ENCODE measurements at regions not wholly inside any gene's neighbourhood (a gene's known extent, or its start where the extent isn't known, plus 50 kb on each side); places are given as distances from the start of the nearest gene placed in this dataset.

DNA sequence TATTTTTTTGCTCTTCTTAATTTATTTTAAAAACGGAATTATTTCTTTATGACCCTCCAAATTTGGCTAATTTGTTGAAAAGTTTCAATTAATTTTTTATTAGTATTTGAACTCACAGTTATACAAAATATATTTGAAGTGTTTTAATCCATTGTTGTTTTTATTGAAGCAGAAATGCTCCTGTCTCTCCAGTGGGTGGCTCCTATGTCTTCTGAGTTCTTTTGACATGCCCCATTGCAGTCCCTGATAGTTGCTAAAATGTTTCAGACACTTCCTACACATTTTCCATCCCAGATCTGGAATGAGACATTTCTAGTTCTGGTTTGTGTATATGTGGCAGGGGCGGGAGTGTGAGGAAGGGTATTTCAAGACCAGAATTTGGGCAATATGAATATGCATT, 579.4 kb upstream of the PRR20A start:
- TF ChIP-seq, protein P1, sequence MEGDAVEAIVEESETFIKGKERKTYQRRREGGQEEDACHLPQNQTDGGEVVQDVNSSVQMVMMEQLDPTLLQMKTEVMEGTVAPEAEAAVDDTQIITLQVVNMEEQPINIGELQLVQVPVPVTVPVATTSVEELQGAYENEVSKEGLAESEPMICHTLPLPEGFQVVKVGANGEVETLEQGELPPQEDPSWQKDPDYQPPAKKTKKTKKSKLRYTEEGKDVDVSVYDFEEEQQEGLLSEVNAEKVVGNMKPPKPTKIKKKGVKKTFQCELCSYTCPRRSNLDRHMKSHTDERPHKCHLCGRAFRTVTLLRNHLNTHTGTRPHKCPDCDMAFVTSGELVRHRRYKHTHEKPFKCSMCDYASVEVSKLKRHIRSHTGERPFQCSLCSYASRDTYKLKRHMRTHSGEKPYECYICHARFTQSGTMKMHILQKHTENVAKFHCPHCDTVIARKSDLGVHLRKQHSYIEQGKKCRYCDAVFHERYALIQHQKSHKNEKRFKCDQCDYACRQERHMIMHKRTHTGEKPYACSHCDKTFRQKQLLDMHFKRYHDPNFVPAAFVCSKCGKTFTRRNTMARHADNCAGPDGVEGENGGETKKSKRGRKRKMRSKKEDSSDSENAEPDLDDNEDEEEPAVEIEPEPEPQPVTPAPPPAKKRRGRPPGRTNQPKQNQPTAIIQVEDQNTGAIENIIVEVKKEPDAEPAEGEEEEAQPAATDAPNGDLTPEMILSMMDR (IDR thresholded peaks at IDR 0.05; ENCODE audit: poor library complexity, severe bottlenecking), result peak; percentile 26
- TF ChIP-seq POLR2AphosphoS5 (IDR thresholded peaks at IDR 0.05), result no peak
- no peak for TF ChIP-seq EZH2 (IDR thresholded peaks at IDR 0.05; ENCODE audit: borderline replicate concordance, insufficient read depth, low read length, poor library complexity, severe bottlenecking)
- TF ChIP-seq RAD21 (conservative IDR thresholded peaks at IDR 0.05), result no peak
- no peak for TF ChIP-seq TAF1 (IDR thresholded peaks at IDR 0.05; ENCODE audit: low read depth)
- TF ChIP-seq MXI1 (conservative IDR thresholded peaks at IDR 0.05; ENCODE audit: poor library complexity, severe bottlenecking), result no peak
- no peak for TF ChIP-seq EP300 (conservative IDR thresholded peaks at IDR 0.05; ENCODE audit: poor library complexity, severe bottlenecking)
